NCI-H524 treated with DMSO at 0.1 percent for 48 hours (cell line): ENCODE measurements at regions not wholly inside any gene's neighbourhood (a gene's known extent, or its start where the extent isn't known, plus 50 kb on each side); places are given as distances from the start of the nearest gene placed in this dataset.

Experiments used
- DNase-seq: peaks from one replicate; lab custom pipeline; 2025; lab: John Stamatoyannopoulos, UW

DNA sequence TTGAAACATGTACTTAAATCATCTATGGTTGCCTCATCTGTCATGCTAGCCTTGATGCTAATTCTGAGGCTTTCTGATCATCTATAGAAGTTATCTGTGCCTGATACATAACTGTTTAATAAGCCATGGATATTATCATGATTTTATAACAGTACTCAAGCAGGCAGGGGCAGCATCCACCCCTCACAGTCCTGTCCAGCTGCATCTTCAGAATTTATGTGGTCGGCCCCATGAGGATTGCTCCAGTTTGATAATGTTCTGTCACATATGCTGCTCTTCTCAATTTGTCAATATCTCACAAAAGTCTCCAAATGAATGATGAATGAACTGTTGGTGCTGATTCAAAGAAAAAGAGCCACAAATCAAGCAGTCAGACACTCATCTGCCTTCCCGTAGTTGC is 335.1 kb upstream of the POM121L12 start:
- DNase-seq = no peak

DNA sequence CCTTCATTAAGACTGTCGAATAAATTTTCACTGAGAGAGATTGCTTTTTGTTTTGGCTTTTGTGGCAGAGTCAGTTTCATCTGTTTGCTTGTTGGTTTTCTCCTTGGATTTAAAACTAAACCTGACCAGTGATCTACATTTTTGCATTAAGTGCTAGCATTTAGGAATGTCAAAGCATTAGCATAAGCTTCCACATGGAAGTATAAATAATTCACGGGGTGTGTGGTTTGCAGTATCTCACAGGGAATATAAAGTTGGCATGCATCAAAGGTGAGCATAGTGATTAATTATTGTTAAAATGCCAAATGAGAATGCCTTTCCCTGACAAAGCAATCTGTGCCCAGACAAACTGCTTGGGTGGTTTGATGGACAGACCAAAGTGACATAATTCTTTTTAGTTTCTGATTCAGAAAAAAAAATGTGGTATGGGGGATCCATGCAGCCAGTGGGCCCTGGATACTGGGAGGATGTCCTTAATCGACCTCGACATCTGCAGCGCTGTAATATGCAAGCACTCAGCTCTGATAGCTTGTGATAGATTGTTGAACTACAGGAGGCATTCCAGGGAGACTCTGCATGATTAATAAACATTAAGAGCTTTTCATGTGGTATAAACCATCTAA is 339.3 kb upstream of the POM121L12 start:
- DNase-seq = peak; percentile 5

DNA sequence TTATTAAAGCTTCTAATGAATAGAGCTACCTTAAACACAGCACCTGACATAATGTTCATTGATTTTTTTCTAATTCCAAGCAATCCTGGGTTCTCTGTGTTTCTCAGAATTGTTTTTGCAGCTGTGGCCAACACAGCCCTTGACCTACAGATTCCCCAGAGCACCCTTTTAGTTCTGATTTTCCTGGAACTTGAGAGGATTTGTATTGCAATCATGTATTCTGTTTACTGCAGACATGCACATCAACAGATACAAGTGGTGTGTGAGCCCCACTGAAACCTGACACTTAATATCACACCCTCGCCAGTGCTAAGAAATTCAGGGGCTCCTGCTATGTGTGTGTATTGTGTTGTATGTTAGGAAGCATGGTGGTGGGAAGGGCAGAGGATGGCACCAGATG is 344.2 kb upstream of the POM121L12 start:
- no peak for DNase-seq

DNA sequence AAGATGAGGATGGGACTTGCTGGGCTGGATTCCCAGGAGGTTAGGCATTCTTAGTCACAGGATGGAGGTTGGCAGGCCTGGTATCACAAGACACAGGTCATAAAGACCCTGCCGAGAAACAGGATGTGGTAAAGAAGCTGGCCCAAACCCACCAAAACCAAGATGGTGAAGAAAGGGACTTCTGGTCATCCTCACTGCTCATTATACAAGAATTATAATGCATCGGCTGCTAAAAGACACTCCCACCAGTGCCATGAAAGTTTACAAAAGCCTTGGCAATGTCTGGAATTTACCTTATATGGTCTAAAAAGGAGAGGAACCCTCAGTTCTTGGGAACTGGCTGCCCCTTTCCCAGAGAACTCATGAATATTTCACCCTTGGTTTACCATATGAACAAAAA is 345.5 kb upstream of the POM121L12 start:
- DNase-seq = no peak

DNA sequence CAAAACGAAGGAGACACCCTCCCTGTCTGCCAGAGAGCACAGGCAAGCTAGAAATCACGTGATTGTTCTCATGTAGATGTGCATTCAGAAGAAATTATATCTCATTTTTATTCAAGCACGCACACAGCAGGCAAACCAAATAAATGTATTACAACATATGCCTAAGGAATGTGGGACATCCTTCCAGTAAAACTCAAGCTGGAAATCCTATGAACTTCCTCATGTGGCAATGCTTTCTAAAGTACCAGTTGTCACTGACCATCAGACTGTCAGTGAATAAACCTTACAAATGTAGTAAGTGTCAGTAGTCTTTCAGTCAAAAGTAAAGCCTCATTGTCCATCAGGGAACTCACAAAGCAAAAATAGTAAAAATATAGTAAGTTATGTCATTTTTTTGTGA is 350.1 kb upstream of the POM121L12 start:
- DNase-seq = no peak

DNA sequence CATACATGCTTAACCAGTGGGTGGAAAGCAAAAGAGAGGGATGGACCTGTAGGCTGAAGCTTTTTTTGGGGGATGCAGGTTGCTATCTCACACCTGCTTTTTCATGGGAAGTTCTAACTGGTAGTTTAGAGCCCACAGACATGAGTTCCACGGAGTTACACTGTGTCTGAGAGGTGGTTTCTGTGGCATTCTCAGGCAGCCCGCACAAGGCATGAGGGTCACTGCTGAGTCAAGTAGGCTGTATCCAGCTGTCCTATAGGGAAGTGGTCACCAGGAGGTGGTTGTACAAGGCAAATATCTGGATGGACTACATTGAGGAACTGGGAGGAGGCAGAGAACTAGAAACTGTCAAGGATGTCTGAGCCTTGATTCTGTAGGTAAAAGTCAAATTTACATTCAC is 351.0 kb upstream of the POM121L12 start:
- DNase-seq = no peak

DNA sequence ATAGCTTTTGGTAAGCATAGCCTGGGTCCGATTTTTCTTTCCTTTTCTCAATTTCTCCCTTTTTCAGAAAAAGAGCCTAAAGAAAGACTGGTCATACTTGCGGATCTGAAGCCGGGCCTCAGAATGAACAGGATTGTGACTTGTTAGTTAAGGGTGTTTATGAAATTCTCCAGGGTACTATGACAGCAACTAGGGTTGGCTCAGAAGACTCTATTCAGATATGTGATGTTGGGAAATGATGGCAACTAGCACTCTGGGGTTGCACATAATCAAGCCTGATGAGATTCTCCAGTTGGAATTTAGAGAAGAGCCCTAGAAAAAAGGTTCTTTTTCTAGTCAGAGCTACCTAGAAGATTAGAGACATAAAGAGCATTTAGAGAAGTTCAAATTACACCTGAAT is 352.4 kb upstream of the POM121L12 start:
- DNase-seq = no peak

DNA sequence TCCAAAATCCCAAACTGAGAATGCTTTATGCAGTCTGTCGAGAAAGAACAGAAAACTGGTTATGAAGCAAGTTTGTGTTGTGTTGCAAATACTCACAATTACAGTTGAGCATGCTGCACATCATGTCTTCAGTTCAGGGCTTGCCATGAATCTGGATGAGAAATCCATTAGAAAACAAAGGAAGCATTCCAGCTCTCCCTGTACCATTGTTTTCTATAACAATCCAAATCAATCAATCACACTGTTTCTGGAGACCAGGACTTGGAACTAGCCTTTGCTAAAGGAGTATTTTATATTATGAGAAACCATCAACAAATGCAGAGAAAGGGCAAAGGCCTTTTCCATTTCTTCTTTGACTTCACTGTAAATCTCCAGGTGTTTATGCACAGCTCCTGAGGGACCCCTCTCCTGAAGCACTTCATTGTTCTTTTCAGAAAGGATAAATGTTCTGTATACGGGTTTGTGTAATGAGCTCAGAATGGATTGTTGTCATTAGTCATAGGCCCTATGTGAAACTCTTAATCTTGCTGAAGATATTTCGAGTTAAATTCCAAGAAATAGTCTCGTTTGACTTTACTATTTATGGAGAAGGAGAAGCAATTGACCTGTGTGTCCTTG is 364.7 kb upstream of the POM121L12 start:
- no peak for DNase-seq

DNA sequence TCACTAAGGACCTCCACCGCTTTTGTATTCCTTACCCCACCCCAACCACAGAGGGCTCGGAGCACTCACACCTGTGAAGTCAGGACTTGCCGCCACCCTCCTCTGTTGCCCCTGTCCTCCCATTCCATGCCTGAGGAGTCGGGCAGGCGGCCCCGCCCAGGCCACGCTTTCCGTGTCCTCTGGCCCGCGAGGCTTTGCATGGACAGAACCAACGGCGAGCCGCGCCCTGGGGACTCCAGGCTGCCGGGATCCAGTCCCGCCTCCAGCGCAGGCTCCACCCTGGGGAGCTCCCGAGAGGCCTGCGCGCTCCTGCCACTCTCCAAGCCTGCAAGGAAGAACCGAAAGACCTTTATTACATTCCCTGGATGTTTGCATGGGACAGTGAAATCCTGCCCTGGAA is 366.4 kb upstream of the POM121L12 start:
- no peak for DNase-seq

DNA sequence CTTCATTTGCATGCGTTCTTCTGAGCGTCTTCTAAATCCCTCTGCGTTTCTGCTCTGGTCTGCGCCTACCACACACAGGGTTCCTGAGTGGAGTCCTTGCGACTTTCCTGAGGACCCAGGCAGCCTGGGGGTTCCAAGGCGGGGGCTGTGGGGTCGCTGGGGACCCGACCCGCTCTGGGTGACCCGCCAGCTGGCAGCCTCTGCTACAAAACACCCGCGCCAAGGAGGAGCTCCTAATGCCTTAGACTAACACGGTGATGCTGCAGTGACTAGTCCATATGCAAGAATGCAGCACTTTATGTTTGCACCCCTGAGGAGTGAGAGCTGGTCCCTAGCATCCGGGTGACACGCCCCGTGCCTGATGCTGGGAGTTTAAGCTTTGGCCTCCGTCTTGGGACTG is 367.0 kb upstream of the POM121L12 start:
- DNase-seq = no peak

DNA sequence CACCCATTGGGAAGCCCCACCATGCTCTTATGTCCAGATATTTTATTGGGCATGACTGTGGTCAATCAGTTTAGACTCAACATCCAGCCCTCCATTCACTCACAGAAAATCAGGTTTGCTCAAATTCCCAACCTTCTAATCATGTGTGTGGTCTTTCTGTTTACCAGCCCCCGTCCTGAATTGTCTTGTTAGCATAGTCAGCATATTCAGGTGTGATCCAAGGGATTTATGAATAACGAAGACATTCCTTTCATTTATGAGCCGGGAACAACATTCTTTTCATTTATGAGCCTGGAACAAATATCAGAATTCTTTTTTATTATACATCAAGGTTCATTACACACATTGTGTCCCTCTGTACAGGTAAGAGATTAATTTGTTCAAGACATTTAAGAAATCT is 376.3 kb upstream of the POM121L12 start:
- no peak for DNase-seq

DNA sequence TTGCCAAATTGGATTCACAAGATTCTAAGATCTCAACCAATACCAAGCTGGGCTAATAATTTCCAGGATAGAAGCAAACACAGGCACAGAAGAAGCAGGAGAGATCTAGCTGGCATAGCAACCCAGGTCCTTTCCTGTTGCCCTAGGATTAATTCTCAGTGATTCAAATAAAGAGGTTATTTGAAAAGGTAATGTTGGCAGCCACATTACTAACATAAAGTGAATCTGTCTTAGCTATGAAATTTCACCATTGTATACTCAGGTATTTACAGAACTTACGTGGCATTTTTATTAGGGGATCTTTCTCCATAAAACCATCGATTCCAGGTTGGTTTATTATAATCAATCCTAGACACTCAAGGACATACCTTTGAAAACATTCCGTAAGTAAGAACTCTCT is 379.3 kb upstream of the POM121L12 start:
- no peak for DNase-seq

DNA sequence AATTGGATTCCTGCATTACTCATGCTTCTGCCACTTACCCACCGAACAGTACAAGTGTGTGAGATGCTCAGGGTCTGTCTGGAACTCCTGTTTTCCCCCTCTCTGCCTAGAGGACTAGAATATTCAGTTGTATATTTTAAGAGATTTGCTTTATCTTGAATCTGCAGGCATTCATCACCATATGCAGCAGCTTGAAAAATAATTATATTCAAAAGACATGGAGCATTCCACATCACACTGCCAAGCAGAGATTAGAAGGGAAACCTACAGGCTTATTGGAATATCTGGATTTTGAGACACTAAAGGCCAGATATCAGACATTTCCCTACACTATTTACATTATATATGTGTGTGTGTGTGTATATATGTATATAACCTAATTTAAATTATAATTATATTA is 382.8 kb upstream of the POM121L12 start:
- no peak for DNase-seq

DNA sequence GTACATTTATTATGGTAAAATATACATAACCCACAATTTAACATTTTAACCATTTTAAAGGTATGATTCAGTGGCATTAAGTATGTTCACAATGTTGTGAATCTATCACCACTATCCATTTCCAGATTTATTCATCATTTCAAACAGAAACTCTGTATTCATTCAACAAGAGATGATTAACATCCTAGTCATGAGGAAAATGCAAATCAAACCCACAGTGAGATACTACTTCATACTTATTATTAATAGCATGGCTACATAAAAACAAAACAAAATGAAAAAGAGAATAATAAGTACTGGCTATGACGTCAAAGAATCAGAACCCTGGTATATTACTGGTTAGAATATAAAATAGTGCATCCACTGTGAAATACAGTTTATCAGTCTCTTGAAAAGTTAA is 386.6 kb upstream of the POM121L12 start:
- DNase-seq = no peak

DNA sequence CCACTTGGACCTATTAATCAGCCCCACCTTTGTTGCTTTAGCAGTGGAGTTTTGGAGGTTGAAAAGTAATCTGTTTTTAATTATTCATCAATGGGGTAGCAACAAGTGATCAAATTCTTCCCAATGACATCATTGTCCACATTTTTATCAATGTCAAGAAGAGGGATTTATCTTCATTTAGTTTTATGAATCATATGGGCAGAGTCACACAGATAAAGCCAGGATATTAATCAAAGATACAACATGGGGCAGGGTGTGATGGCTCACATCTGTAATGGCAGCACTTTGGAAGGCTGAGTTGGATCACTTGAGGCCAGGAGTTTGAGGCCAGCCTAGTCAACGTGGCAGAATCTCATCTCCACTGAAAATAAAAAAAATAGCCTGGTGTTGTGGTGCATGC is 388.4 kb upstream of the POM121L12 start:
- DNase-seq = no peak

DNA sequence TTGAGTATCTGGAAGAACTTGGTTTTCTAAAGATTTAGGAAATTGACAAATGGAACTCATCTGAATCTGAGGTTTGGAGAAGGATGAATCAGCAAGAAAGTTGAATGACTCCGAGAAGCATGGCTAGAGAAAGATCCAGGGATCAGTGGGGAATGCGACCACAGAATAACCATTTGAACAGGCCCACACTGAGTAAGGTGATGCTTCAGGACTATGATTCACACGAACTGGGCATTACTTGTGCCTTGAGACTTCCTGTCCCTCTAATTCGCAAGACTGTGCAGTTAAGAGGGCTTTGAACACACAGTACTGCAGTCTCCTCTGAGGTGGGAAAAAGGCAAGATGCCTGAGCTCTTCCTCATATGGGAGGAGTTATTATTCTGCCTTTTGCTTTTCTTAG is 395.5 kb upstream of the POM121L12 start:
- DNase-seq = no peak

DNA sequence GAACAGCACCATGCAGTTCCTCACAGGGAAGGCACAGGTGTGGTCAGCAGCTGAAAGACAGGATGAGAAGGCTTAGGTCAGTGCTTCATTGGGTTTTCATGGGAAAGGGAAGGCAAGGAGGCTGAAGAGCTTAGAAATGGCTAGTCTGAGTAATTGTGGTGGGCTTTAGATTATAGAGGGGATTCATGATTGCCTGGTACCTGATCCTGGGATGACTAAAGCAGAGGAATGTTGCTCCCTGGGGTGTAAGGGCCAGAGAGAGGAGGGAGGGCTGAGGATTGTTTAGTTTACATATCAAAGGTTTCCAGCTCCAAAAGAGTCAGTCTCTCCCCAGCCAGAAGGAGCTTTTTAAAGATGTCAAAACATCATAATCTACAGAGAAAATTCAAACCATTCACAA is 396.3 kb upstream of the POM121L12 start:
- no peak for DNase-seq

DNA sequence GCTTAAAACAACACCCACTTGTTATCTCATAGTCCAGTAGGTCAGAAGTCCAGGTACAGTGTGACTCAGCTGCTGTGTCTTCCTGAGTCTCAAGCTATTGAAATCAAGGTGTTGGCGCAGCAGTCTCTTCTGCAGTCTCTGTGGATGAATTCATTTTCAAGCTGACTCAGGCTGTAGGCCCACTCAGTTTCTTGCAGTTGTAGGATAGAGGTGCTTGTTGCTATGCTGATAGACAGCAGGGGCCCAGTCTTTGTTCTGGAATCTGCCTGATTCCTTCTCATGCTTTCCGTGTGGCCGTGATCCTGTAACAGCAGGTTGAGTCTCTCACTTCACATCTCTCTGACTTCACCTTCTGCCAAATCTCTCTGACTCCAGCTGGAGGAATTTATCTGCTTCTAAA is 400.4 kb upstream of the POM121L12 start:
- DNase-seq = no peak

DNA sequence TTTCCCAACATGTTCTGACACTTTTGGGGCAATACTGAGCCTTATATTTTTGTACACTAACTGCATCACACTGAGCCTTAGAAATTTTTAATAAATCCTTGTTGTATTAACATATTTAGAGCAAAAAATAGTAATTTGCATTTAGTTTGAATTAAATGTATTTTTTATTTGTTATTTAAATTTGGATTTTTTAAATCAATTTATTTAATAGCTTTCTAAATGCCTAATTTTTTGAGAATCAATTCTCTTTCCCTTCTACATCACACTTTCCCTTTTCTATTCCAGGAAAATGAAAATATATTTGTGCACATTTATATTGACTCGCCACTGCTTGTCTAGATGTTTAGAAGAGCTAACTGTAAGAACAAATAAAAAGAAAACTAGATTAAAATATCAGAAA is 414.6 kb upstream of the POM121L12 start:
- no peak for DNase-seq

DNA sequence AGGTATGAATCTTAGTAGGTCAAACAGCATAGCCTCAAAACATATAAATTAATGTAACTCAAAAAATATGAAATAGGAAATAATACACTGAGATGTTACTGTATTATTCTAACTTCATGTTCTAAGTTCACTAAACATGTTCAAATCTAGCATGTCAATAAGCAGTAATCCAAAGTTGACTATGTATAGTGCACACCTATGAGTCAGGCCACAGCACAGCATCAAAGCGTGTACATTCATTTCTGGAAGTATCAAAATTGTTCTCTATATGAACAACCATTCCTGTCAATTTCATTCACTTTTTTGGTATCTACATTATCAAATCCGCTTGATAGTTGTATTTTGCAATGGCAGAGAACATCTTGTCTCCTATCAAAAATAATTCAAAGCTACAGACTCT is 418.9 kb upstream of the POM121L12 start:
- DNase-seq = no peak

DNA sequence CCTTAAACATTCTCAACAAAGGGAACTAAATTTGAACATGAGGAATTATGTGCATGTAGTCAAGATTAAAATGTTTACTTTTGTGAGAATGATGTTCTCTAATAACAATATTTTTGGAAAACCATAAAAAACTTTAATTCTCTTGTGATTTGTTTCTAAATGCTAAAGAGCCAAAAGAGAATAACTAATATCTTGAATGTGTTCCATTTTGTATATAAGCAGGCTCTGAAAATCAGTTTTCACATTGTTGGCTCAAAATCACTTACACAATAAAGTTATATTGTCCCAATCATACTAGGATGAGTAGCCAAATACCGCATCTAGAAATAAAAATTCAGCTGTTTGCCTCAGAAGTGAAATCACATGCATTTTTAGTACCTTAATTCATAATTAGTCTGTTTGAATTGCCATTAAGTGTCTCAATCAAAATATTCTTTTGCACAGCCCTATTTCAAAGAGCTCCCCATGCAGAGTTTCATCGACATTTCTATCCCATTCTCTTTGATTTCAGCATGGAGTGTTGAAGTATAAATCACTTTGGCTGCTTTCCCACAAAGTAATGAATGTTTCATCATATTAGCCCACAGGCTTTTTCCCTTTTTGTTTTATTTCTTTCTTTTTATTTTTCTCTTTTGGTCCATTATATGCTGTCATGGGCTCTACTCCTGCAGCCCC is 420.3 kb upstream of the POM121L12 start:
- no peak for DNase-seq

DNA sequence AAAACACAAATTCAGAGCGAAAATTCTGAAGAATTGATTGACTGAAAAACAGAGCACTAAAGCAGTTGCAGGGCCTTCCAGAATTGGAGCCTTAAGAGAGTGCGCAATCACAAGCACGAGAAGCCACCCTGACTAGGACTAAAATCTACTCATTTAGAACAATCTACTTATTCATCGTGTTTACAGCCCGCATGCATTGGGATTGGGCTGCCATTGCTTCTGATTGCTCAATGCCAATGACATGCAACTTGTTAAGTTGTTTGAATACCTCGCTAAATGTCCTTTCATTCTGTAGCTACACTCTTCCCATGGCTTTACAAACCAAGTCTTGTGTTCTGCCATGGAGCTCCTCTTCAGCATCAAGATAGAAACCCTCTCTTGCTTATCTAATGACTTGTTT is 425.9 kb upstream of the POM121L12 start:
- DNase-seq = no peak

DNA sequence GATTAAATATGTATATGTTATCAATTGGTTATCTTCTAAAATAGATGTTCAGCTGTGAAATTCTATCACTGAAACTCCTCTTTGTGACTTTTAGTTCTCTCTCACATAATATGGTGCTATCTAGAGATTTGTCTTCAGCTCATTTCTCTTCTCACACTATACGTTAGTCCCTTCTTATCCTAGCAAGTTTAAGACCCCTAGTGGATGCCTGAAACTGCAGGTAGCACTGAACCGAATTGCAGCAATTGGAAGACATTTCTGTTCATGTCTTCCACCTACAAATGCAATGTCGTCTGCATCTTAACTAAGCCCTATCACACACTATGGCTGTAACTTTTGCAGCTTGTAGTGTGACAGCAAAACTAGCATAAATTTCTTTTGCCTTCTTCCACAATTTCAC is 442.7 kb upstream of the POM121L12 start:
- DNase-seq = no peak

DNA sequence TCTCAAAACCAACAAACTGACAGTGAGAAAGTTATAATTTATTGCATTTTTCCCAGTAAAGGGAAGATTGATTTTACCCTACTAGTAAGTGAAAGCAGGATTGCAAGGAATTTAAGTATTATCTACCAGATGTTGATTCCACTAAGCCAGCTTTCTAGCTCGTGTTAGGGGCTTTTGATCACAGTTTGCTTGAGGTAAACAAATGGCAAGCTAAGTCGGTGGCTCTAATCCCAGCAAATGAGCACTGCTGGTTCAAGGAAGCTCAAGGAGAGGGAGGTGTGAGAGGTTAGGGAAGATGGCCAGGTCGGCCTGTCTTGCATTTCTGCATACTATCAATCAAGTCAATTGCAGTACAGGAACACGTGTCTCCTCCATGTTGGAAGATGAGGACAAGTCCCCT is 448.7 kb upstream of the POM121L12 start:
- DNase-seq = peak; percentile 79
